Mucosa of descending colon (tissue), 3 donors: ENCODE measurements at regions not wholly inside any gene's neighbourhood (a gene's known extent, or its start where the extent isn't known, plus 50 kb on each side); places are given as distances from the start of the nearest gene placed in this dataset.

Source experiments
- ATAC-seq: fragments of 200-7000 bp; cut with Tn5 transposase; one replicate; pipeline ENCODE4 v1.9.1; 2020; ENCODE audit warnings: mild to moderate bottlenecking, moderate library complexity
- DNase-seq, 3 donors: peaks; one replicate each; pipeline ENCODE4 v3.0.0-alpha.2; 2020
- H3K36me3 ChIP-seq: fragments of 200-600 bp; one replicate; pipeline ENCODE4 v1.8.0; 2021; ENCODE audit warnings: low read depth, mild to moderate bottlenecking
- H3K4me1 ChIP-seq: fragments of 200-600 bp; one replicate; pipeline ENCODE4 v1.8.0; 2021; ENCODE audit warnings: low read depth, mild to moderate bottlenecking
- H3K4me3 ChIP-seq: fragments of 200-600 bp; one replicate; pipeline ENCODE4 v1.8.0; 2021; ENCODE audit warnings: mild to moderate bottlenecking
- H3K9me3 ChIP-seq: fragments of 200-600 bp; one replicate; pipeline ENCODE4 v1.8.0; 2021; ENCODE audit warnings: mild to moderate bottlenecking
- intact Hi-C, 2 donors: fragments of 100-400 bp; cut with DNase I in 1 of 2; cut with micrococcal nuclease in 1 of 2; formaldehyde crosslinking; loops; one replicate each; pipeline versions ENCODE4 v1.11.0 to v1.11.1; 2022; cut with DNase I, micrococcal nuclease
- TF ChIP-seq, protein P1 (sequence below): fragments of 200-600 bp; IDR thresholded peaks from one replicate; pipeline ENCODE4 v1.8.0; 2022; ENCODE audit warnings: antibody characterized with exemption, mild to moderate bottlenecking
- donor health status: DM: no; HTN: no; CAD: no; lungs with moderate emphysema.
- donor health status: DM: no; HTN: no; CAD: no.
- donor health status: DM: no; HTN: yes; CAD: no.

DNA sequence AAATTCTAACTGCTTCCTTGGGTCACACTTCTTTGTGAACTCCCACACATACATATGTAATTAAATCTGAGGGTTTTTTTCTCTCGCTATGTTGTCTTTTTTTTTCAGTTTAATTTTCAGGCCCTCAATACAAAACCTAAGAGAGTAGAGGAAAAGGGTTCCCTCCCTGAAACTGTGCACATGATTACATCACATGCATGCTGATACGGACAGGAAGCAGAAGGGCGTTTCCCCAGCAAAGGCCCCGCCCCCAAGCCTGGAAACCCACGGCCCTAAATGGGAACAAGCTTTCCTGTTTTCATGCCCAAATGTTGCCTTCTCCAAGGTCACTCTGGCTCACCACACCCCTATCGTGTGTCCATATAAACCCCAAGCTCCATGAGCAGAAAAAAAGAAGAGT is 115.4 kb downstream of the TEX36 start:
- DNase-seq (no peak), ATAC-seq (no peak)
- Histone ChIP-seq H3K9me3 (no peaks in the 10 kb centered on the region), H3K4me3 (no peak overlapping the region), H3K36me3 (no peaks in the 10 kb centered on the region), H3K4me1 (no peaks in the 10 kb centered on the region)
- intact Hi-C loops = no loop called here
- TF ChIP-seq, protein P1, sequence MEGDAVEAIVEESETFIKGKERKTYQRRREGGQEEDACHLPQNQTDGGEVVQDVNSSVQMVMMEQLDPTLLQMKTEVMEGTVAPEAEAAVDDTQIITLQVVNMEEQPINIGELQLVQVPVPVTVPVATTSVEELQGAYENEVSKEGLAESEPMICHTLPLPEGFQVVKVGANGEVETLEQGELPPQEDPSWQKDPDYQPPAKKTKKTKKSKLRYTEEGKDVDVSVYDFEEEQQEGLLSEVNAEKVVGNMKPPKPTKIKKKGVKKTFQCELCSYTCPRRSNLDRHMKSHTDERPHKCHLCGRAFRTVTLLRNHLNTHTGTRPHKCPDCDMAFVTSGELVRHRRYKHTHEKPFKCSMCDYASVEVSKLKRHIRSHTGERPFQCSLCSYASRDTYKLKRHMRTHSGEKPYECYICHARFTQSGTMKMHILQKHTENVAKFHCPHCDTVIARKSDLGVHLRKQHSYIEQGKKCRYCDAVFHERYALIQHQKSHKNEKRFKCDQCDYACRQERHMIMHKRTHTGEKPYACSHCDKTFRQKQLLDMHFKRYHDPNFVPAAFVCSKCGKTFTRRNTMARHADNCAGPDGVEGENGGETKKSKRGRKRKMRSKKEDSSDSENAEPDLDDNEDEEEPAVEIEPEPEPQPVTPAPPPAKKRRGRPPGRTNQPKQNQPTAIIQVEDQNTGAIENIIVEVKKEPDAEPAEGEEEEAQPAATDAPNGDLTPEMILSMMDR = no peak

DNA sequence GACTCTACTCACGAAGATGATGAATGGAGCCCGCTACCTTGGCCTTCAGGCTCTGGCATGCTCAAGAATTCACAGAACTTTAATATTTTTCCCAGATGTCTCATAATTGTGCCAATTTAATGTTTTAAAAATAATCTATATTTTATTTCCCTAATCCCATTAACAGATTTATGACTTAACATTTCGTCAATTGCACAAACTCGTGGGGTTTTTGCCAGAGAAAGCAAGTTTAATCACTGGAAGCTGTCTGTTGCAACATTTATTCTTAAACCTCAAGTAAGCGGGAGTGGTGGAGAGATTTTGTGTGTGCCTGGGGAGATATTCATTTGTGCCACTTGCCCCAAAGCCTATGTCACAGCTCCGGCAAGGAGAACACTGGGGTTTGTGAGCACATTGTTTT is 117.9 kb downstream of the TEX36 start:
- H3K36me3 ChIP-seq = no peaks in the 10 kb centered on the region
- ATAC-seq = no peak
- no peak for DNase-seq
- no peak overlapping the region for H3K4me3 ChIP-seq
- no peaks in the 10 kb centered on the region for H3K4me1 ChIP-seq
- TF ChIP-seq, protein P1 = no peak
- H3K9me3 ChIP-seq = no peaks in the 10 kb centered on the region
- intact Hi-C loops = no loop called here

DNA sequence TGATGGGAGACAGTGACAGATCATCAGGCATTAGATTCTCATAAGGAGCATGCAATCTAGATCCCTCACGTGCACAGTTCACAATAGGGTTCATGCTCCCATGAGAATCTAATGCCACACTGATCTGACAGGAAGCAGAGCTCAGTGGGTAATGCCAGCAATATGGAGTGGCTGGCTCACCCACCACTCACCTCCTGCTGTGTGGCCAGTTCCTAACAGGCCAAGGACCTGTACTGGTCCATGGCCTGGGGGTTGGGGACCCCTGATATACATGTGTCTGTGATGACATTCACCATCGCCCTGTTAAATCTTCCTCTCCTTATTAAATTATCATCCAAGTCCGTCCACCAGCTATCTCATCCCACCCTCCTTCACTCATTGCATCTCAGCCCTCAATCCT is 118.4 kb downstream of the TEX36 start:
- Histone ChIP-seq H3K4me3 (no peak overlapping the region), H3K9me3 (no peaks in the 10 kb centered on the region), H3K36me3 (no peaks in the 10 kb centered on the region), H3K4me1 (no peaks in the 10 kb centered on the region)
- TF ChIP-seq, protein P1 = no peak
- no peak for ATAC-seq
- intact Hi-C loops = no loop called here
- no peak for DNase-seq

DNA sequence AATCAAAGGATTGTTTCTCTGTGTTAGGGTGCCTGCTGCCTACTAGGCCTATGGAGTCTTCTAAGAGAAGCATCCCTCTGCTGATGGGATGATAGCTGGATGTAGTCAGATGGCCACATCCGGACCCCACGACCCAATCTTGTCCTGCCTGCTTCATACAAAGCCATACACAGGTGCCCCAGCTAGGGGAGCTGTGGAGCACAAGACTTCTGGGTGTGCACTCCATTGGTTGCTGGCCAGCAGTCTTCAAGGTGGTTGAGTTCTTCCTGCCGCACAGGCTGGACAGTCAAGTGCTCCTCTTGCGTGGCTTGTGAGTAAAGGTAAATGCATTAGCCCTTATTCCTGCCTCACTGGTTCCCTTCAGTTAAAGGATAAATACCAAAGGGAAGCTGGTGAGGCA is 120.2 kb downstream of the TEX36 start:
- ATAC-seq (no peak), DNase-seq (no peak)
- TF ChIP-seq, protein P1 = no peak
- no peaks in the 10 kb centered on the region for H3K36me3 ChIP-seq
- intact Hi-C loops = no loop called here
- no peaks in the 10 kb centered on the region for H3K9me3 ChIP-seq
- no peak overlapping the region for H3K4me3 ChIP-seq
- H3K4me1 ChIP-seq = no peaks in the 10 kb centered on the region

DNA sequence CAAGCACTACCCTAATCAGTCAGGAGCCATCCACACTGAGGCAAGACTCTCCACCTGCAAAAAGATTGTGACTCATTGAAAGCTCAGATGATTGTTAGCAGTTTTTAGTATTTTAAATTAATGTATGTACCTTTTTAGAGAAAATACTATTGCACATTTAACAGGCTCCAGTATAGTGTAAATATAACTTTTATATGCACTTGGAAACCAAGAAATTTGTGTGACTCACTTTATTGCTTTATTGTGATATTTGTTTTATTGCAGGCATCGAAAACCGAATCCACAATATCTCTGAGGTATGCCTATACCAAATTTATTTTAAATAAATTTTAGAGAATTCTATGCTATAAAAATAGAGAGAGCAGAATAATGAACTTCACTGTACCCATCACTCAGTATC is 122.0 kb downstream of the TEX36 start:
- Histone ChIP-seq H3K4me3 (no peak overlapping the region), H3K4me1 (no peaks in the 10 kb centered on the region), H3K36me3 (no peaks in the 10 kb centered on the region), H3K9me3 (no peaks in the 10 kb centered on the region)
- no peak for DNase-seq
- ATAC-seq = peak; percentile 56
- intact Hi-C loops = no loop called here
- TF ChIP-seq, protein P1 = no peak

DNA sequence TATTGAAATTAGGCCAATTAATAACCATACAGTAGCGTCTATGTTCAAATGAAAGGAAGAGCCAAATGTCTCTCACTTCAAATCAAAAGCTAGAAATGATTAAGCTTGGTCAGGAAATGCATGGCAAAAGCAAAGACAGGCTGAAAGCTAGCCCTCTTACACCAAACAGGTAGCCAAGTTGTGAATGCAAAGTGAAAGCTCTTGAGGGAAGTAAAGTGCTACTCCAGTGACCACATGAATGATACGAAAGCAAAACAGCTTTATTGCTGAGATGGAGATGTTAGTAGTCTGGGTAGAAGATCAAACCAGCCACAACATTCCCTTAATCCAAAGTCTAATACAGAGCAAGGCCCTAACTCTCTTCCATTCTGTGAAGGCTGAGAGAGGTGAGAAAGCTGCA is 123.8 kb downstream of the TEX36 start:
- peak; percentile 37 for ATAC-seq
- no peak for DNase-seq
- Histone ChIP-seq H3K36me3 (no peaks in the 10 kb centered on the region), H3K4me3 (no peak overlapping the region), H3K9me3 (no peaks in the 10 kb centered on the region), H3K4me1 (no peaks in the 10 kb centered on the region)
- intact Hi-C loops = no loop called here
- TF ChIP-seq, protein P1 = no peak
